Brain microvascular endothelial cell (primary cell): ENCODE measurements at regions not wholly inside any gene's neighbourhood (a gene's known extent, or its start where the extent isn't known, plus 50 kb on each side); places are given as distances from the start of the nearest gene placed in this dataset.

Experiments
- DNase-seq: peaks from one replicate; pipeline ENCODE4 v3.0.0-alpha.2; 2020
- H3K27ac ChIP-seq: fragments of 250-450 bp; sonication (Bioruptor Pico); 2 replicates; pipeline ENCODE4 v1.5.1; 2020; ENCODE audit warnings: mild to moderate bottlenecking, moderate library complexity
- H3K27me3 ChIP-seq: fragments of 250-450 bp; sonication (Bioruptor Pico); replicated peaks from 2 replicates; pipeline ENCODE4 v1.5.1; 2020; ENCODE audit warnings: mild to moderate bottlenecking
- H3K36me3 ChIP-seq: fragments of 250-450 bp; sonication (Bioruptor Pico); replicated peaks from 2 replicates; pipeline ENCODE4 v1.5.1; 2020; ENCODE audit warnings: mild to moderate bottlenecking
- H3K4me3 ChIP-seq: 2 replicates; pipeline ENCODE4 v1.5.1; 2011; ENCODE audit warnings: low read depth, mild to moderate bottlenecking, control low read depth, low read length, moderate library complexity
- in situ Hi-C: cut with HindIII; loops from 2 replicates; pipeline ENCODE4 v1.10.0; 2017; ENCODE audit warnings: low sequenced_read_pairs, low pct_ligation_motif_present
- TF ChIP-seq, protein P1 (sequence below): IDR thresholded peaks from 2 replicates; pipeline ENCODE4 v1.5.1; 2011; ENCODE audit warnings: low read depth, mild to moderate bottlenecking, moderate library complexity, low read length, control low read depth, inconsistent platforms; ENCODE audit errors: missing control alignments

DNA sequence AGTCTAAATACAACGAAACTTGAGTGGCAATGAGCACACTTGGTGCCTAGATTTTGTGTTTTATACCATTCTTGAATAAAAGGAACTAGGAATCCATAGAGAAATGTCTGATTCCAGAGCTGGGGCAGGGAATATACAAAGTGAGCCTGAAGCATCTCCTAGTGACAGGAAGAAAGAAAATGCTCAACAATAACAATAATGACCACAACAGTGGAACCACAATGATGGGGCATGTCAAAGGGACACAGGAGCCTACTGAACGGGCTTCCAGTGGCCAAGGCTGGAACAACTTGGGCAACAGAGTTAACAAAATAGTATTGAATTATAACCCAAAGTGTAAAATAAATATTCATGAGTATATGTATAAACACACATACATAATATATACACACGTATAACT lies 94.4 kb upstream of the ADCY1 start:
- in situ Hi-C loops = no loop called here
- TF ChIP-seq, protein P1, sequence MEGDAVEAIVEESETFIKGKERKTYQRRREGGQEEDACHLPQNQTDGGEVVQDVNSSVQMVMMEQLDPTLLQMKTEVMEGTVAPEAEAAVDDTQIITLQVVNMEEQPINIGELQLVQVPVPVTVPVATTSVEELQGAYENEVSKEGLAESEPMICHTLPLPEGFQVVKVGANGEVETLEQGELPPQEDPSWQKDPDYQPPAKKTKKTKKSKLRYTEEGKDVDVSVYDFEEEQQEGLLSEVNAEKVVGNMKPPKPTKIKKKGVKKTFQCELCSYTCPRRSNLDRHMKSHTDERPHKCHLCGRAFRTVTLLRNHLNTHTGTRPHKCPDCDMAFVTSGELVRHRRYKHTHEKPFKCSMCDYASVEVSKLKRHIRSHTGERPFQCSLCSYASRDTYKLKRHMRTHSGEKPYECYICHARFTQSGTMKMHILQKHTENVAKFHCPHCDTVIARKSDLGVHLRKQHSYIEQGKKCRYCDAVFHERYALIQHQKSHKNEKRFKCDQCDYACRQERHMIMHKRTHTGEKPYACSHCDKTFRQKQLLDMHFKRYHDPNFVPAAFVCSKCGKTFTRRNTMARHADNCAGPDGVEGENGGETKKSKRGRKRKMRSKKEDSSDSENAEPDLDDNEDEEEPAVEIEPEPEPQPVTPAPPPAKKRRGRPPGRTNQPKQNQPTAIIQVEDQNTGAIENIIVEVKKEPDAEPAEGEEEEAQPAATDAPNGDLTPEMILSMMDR = no peak
- no peak for DNase-seq
- Histone ChIP-seq H3K27me3 (no peaks in the 10 kb centered on the region), H3K36me3 (no peaks in the 10 kb centered on the region), H3K4me3 (no peak overlapping the region), H3K27ac (no peak overlapping the region)

DNA sequence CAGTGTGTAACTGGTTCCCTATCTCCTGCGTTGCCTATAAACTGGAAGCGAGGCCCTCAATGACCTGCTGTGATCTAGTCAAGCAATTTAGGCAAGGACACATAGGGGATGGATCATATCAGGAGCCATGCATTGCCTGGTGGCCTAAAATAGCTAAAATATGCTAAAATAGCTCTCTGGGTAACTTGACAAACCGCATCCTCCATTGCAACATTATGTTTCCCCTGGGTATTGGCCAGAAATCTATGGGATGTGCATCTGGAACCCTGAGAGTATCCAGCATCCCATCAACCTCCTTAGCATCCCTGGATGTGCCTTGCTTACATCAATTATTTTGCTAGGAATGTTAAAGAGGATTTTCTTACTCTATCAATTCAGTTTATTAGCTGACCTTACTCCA lies 91.7 kb upstream of the ADCY1 start:
- H3K27ac ChIP-seq = no peak overlapping the region
- TF ChIP-seq, protein P1 = no peak
- no peak for DNase-seq
- no peaks in the 10 kb centered on the region for H3K36me3 ChIP-seq
- H3K27me3 ChIP-seq = no peaks in the 10 kb centered on the region
- in situ Hi-C loops = no loop called here
- H3K4me3 ChIP-seq = no peak overlapping the region

DNA sequence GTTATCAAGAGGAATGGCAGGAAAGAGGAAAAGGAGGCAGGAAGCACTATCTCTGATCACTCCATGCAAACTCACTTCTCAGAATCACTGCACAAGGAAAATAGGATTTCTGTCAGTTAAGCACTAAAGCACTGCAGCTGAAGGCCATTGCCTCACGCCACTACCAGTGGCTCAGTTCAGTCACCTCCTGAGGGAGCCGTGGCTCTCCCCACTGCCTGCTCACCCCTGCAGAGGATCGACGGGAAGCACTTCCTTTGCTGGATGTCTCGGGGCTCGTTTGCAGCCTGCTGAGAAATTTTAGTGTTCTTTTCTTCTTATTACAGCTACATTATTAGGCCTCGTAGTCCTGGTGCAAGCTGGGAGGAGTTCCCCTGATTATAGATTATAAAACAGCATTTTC lies 90.1 kb upstream of the ADCY1 start:
- H3K4me3 ChIP-seq = no peak overlapping the region
- no peak overlapping the region for H3K27ac ChIP-seq
- no peaks in the 10 kb centered on the region for H3K36me3 ChIP-seq
- DNase-seq = no peak
- in situ Hi-C loops = no loop called here
- no peaks in the 10 kb centered on the region for H3K27me3 ChIP-seq
- TF ChIP-seq, protein P1 = no peak

DNA sequence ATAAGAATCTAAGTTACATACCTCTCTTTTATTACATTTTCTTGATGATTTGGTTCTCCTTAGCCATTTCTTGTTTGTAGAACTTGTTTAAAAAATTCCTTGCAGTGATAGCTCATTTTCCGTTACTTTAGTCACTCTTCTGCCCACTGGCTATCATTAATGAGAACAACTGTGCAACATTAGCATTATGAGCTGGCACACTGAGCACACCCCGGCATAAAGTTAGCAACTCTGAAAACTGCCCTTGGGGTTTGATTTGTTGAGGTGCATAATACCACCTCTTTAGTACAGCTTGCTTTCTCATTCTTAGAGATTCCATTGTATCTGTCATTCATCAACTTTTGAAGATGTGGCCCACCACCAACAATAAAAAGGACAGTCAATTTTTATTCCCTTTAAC lies 87.6 kb upstream of the ADCY1 start:
- H3K4me3 ChIP-seq = no peak overlapping the region
- no peak overlapping the region for H3K27ac ChIP-seq
- no peaks in the 10 kb centered on the region for H3K36me3 ChIP-seq
- H3K27me3 ChIP-seq = no peaks in the 10 kb centered on the region
- TF ChIP-seq, protein P1 = no peak
- in situ Hi-C loops = no loop called here
- DNase-seq = no peak

DNA sequence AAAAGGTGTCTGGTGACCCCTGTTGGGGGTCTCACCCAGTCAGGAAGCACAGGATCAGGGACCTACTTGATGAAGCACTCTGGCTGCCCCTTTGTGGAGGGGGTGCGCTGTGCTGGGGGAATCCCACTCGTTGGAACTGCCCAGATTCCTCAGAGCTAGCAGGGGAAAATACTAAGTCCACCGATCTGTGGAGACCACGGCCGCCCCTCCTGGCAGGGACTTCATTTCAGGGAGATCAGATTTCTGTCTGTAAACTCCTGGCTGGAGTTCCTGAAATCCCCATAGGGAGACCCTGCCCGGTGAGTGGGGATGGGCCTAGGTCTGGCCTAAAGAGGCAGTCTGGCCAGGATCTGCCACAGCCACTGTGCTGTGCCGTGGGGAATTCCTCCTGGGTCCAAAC lies 79.3 kb upstream of the ADCY1 start:
- in situ Hi-C loops = no loop called here
- Histone ChIP-seq H3K36me3 (no peaks in the 10 kb centered on the region), H3K4me3 (no peak overlapping the region), H3K27me3 (no peaks in the 10 kb centered on the region), H3K27ac (no peak overlapping the region)
- no peak for DNase-seq
- TF ChIP-seq, protein P1 = no peak

DNA sequence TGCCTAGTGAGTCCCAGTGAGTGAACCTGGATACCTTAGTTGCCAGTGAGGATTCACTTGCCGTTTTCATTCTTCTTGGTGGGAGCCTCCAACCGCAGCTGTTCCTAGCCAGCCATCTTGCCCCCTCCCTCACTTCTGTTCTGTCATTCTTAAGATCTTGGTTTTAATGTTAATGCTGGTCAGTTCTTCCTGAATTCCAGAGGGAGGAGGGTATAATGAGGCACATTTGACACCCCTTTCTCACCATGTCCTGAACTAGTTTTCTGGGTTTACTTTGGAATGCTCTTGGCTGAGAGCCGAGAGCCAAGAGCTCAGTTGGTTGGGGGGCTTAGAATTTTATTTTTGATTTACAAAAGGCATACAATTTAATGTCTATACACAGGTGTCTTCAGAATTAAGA lies 78.5 kb upstream of the ADCY1 start:
- no peaks in the 10 kb centered on the region for H3K36me3 ChIP-seq
- in situ Hi-C loops = no loop called here
- TF ChIP-seq, protein P1 = no peak

More for the DNA sequence above, 78.5 kb upstream of the ADCY1 start:
- no peaks in the 10 kb centered on the region for H3K27me3 ChIP-seq
- no peak overlapping the region for H3K4me3 ChIP-seq
- H3K27ac ChIP-seq = no peak overlapping the region
- no peak for DNase-seq
